HCT116 (cell line): ENCODE measurements at regions not wholly inside any gene's neighbourhood (a gene's known extent, or its start where the extent isn't known, plus 50 kb on each side); places are given as distances from the start of the nearest gene placed in this dataset.

Experiments
- ATAC-seq: fragments of 200-7000 bp; cut with Tn5 transposase; 2 replicates; pipeline ENCODE4 v1.9.1; 2020; ENCODE audit warnings: mild to moderate bottlenecking, moderate library complexity
- BruUV-seq: library from RNA; stranded (reverse); fragments of 400-500 nt; replicated peaks from 2 replicates; lab custom pipeline; 2021; lab: Mats Ljungman, UMichigan
- CTCF ChIA-PET: fragments of 300-600 bp; sonication (Branson Sonifier 250); formaldehyde crosslinking; loops from one replicate; lab custom pipeline; 2021; ENCODE audit warnings: antibody characterized with exemption; lab: Charles Lee
- POLR2A ChIA-PET: fragments of 300-600, 350-600 bp; sonication (Branson Sonifier 250); formaldehyde crosslinking; loops from one replicate; lab custom pipeline; 2021; ENCODE audit warnings: antibody characterized with exemption; lab: Charles Lee
- RAD21 ChIA-PET, 2 experiments: fragments of 300-600 bp; sonication (Branson Sonifier 250); formaldehyde crosslinking; loops; one replicate each; lab custom pipeline; 2023; ENCODE audit warnings: low total read pairs in 2 of 2; ENCODE audit not compliant: uncharacterized antibody in 2 of 2, unreplicated experiment in 2 of 2, low non-redundant PET in 1 of 2; lab: Charles Lee
- DNase-seq: peaks from one replicate; pipeline ENCODE4 v3.0.0-alpha.2; 2010; ENCODE audit warnings: low read depth, low spot score
- H2AFZ ChIP-seq: fragments of 200-600 bp; shearing (Covaris generic), sonication (generic); 2 replicates; pipeline ENCODE4 v1.6.1; 2017; ENCODE audit warnings: low read depth, mixed run types, mixed read lengths, antibody characterized with exemption, low read length; ENCODE audit not compliant: poor library complexity, severe bottlenecking
- H3K27ac ChIP-seq: 2 replicates; pipeline ENCODE4 v1.5.1; 2012; ENCODE audit warnings: low read depth, low read length
- H3K27me3 ChIP-seq: fragments of 200-600 bp; sonication (generic); 2 replicates; pipeline ENCODE4 v1.6.1; 2016; ENCODE audit warnings: mixed run types, low read length, mixed read lengths; ENCODE audit not compliant: insufficient read depth
- H3K36me3 ChIP-seq, 2 experiments: fragments of 200-500 bp in 1 of 2; fragments of 200-600 bp in 1 of 2; sonication (Bioruptor generic) in 1 of 2; sonication (generic) in 1 of 2; 2 replicates each; pipeline versions ENCODE4 v1.5.1 to v1.6.1; 2014 to 2016; ENCODE audit warnings: low read length in 2 of 2, inconsistent platforms in 1 of 2, mixed read lengths in 1 of 2, mixed run types in 1 of 2; ENCODE audit not compliant: insufficient read depth in 2 of 2, control insufficient read depth in 1 of 2
- H3K4me1 ChIP-seq, 2 experiments: fragments of 200-600 bp in 1 of 2; sonication (generic) in 1 of 2; 2 replicates each; pipeline versions ENCODE4 v1.5.1 to v1.6.1; 2012 to 2017; ENCODE audit warnings: low read length in 2 of 2, inconsistent platforms in 1 of 2, mild to moderate bottlenecking in 1 of 2, mixed read lengths in 1 of 2, mixed run types in 1 of 2, moderate library complexity in 1 of 2; ENCODE audit not compliant: insufficient read depth in 2 of 2, control insufficient read depth in 1 of 2
- H3K4me2 ChIP-seq: fragments of 200-600 bp; sonication (generic); 2 replicates; pipeline ENCODE4 v1.6.1; 2017; ENCODE audit warnings: mixed run types, low read length, mixed read lengths
- H3K4me3 ChIP-seq, 2 experiments: fragments of 200-600 bp in 1 of 2; sonication (generic) in 1 of 2; replicated peaks in 1 of 2; 2 replicates each; pipeline ENCODE4 v1.5.1; 2011 to 2016; ENCODE audit warnings: low read length in 2 of 2, control low read depth in 1 of 2, low read depth in 1 of 2, mild to moderate bottlenecking in 1 of 2, mixed read lengths in 1 of 2, mixed run types in 1 of 2
- H3K79me2 ChIP-seq: fragments of 200-600 bp; sonication (generic); 2 replicates; pipeline ENCODE4 v1.6.1; 2017; ENCODE audit warnings: mild to moderate bottlenecking, mixed run types, low read length, moderate library complexity, mixed read lengths; ENCODE audit not compliant: insufficient read depth
- H3K9ac ChIP-seq: fragments of 200-600 bp; sonication (generic); 2 replicates; pipeline ENCODE4 v1.6.1; 2016; ENCODE audit warnings: low read length, mixed read lengths
- H3K9me2 ChIP-seq: fragments of 200-600 bp; sonication (generic), shearing (Covaris generic); 2 replicates; pipeline ENCODE4 v1.6.1; 2017; ENCODE audit warnings: mixed run types, mild to moderate bottlenecking, moderate library complexity; ENCODE audit not compliant: insufficient read depth
- H3K9me3 ChIP-seq, 2 experiments: fragments of 200-500 bp in 1 of 2; fragments of 200-600 bp in 1 of 2; sonication (Bioruptor generic) in 1 of 2; sonication (generic) in 1 of 2; 2 replicates each; pipeline ENCODE4 v1.6.1; 2014 to 2017; ENCODE audit warnings: low read length in 2 of 2, mixed read lengths in 2 of 2, inconsistent platforms in 1 of 2, low read depth in 1 of 2, mild to moderate bottlenecking in 1 of 2, mixed run types in 1 of 2, moderate library complexity in 1 of 2; ENCODE audit not compliant: control insufficient read depth in 1 of 2, insufficient read depth in 1 of 2
- H4K20me1 ChIP-seq: fragments of 200-600 bp; sonication (generic), shearing (Covaris generic); 2 replicates; pipeline ENCODE4 v1.6.1; 2017; ENCODE audit warnings: mixed run types, mild to moderate bottlenecking, moderate library complexity; ENCODE audit not compliant: insufficient read depth
- ATF3 ChIP-seq: IDR thresholded peaks from 2 replicates; pipeline ENCODE4 v1.6.1; 2012
- CBX3 ChIP-seq: IDR thresholded peaks from 2 replicates; pipeline ENCODE4 v1.6.1; 2012; ENCODE audit warnings: low read depth
- CEBPB ChIP-seq: IDR thresholded peaks from 2 replicates; pipeline ENCODE4 v1.6.1; 2012; ENCODE audit warnings: low read depth
- CTCF ChIP-seq, 3 experiments: fragments of 200-600 bp in 1 of 3; sonication (generic) in 1 of 3; IDR thresholded peaks in 2 of 3; conservative IDR thresholded peaks in 1 of 3; 2 replicates each; pipeline ENCODE4 v1.5.1; 2012 to 2017; ENCODE audit warnings: low read depth in 2 of 3, low read length in 2 of 3, antibody characterized with exemption in 1 of 3, borderline replicate concordance in 1 of 3, control low read depth in 1 of 3, mild to moderate bottlenecking in 1 of 3, mixed read lengths in 1 of 3, mixed run types in 1 of 3, moderate library complexity in 1 of 3; ENCODE audit not compliant: insufficient read depth in 1 of 3
- ELF1 ChIP-seq: IDR thresholded peaks from 2 replicates; pipeline ENCODE4 v1.6.1; 2012; ENCODE audit warnings: low read depth, borderline replicate concordance
- EZH2phosphoT487 ChIP-seq: fragments of 200-600 bp; IDR thresholded peaks from 2 replicates; pipeline ENCODE4 v1.6.1; 2018; ENCODE audit warnings: antibody characterized with exemption, borderline replicate concordance
- JUND ChIP-seq: IDR thresholded peaks from 2 replicates; pipeline ENCODE4 v1.6.1; 2012
- POLR2A ChIP-seq: IDR thresholded peaks from 2 replicates; pipeline ENCODE4 v1.7.0; 2011; ENCODE audit warnings: borderline replicate concordance; ENCODE audit not compliant: insufficient read depth, insufficient read length; ENCODE audit errors: extremely low read depth
- POLR2AphosphoS5 ChIP-seq: IDR thresholded peaks from 2 replicates; pipeline ENCODE4 v1.6.1; 2011; ENCODE audit warnings: mild to moderate bottlenecking, low read depth, low read length, moderate library complexity
- RAD21 ChIP-seq: IDR thresholded peaks from 2 replicates; pipeline ENCODE4 v1.6.1; 2012; ENCODE audit warnings: low read depth, mild to moderate bottlenecking
- SIN3A ChIP-seq: IDR thresholded peaks from 2 replicates; pipeline ENCODE4 v1.6.1; 2012; ENCODE audit warnings: low read depth
- SP1 ChIP-seq: IDR thresholded peaks from 2 replicates; pipeline ENCODE4 v1.6.1; 2012; ENCODE audit warnings: low read depth
- SRF ChIP-seq: IDR thresholded peaks from 2 replicates; pipeline ENCODE4 v1.6.1; 2012; ENCODE audit warnings: low read depth
- TCF7L2 ChIP-seq: IDR thresholded peaks from 2 replicates; pipeline ENCODE4 v1.7.0; 2011; ENCODE audit warnings: borderline replicate concordance, inconsistent platforms; ENCODE audit not compliant: insufficient read depth, insufficient read length; ENCODE audit errors: extremely low read depth
- YY1 ChIP-seq: IDR thresholded peaks from 2 replicates; pipeline ENCODE4 v1.6.1; 2011; ENCODE audit warnings: low read length, low read depth, moderate library complexity, mild to moderate bottlenecking; ENCODE audit not compliant: insufficient replicate concordance; ENCODE audit errors: extremely low read depth
- ZBTB33 ChIP-seq: IDR thresholded peaks from 2 replicates; pipeline ENCODE4 v1.6.1; 2011; ENCODE audit warnings: mild to moderate bottlenecking, low read length, moderate library complexity; ENCODE audit not compliant: insufficient replicate concordance; ENCODE audit errors: extremely low read depth
- ZFX ChIP-seq: fragments of 450-650 bp; IDR thresholded peaks from 2 replicates; pipeline ENCODE4 v1.6.1; 2017
- ZNF274 ChIP-seq: fragments of 200-500 bp; sonication (Bioruptor generic); IDR thresholded peaks from 2 replicates; pipeline ENCODE4 v1.6.1; 2014; ENCODE audit warnings: mild to moderate bottlenecking, low read depth, low read length, inconsistent platforms
- intact Hi-C: fragments of 100-400 bp; cut with micrococcal nuclease; formaldehyde crosslinking; loops from 2 replicates; pipeline ENCODE4 v1.10.0; 2022

- no TSS peak for BruUV-seq
- intact Hi-C loops = no loop called here
- Histone ChIP-seq H3K79me2 (no peaks in the 10 kb centered on the region), H2AFZ (no peak overlapping the region), H3K27me3 (no peaks in the 10 kb centered on the region), H3K4me1 (peaks cover 0 to 5% of the 10 kb centered on the region in 2 experiments; a peak in 1 of 4 replicates), H3K9me3 (no peaks in the 10 kb centered on the region), H3K4me3 (no peak overlapping the region), H4K20me1 (no peaks in the 10 kb centered on the region), H3K27ac (no peak overlapping the region), H3K9ac (no peak overlapping the region), H3K9me2 (no peaks in the 10 kb centered on the region), H3K36me3 (no peaks in the 10 kb centered on the region), H3K4me2 (no peak overlapping the region)
- no peak for ATAC-seq
- no peak for TF ChIP-seq CBX3
- TF ChIP-seq CTCF (IDR thresholded peaks at IDR 0.05 in 2 of 3, conservative IDR thresholded peaks at IDR 0.05 in 1 of 3; ENCODE audit: borderline replicate concordance in 1 of 3, insufficient read depth in 1 of 3, low read depth in 2 of 3, low read length in 2 of 3) = no peak
- TF ChIP-seq ELF1 = no peak
- no peak for TF ChIP-seq JUND
- no peak for TF ChIP-seq TCF7L2
- TF ChIP-seq EZH2phosphoT487 = no peak
- no peak for TF ChIP-seq SP1
- no peak for TF ChIP-seq POLR2A
- TF ChIP-seq ZNF274 = no peak
- no peak for TF ChIP-seq ZBTB33
- TF ChIP-seq SIN3A = no peak
- no peak for TF ChIP-seq YY1
- no peak for TF ChIP-seq POLR2AphosphoS5
- no peak for TF ChIP-seq SRF
- TF ChIP-seq RAD21 = no peak
- TF ChIP-seq ATF3 = no peak
- TF ChIP-seq CEBPB = no peak
- no peak for TF ChIP-seq ZFX
- ChIA-PET CTCF (no interaction called here), POLR2A (no interaction called here), RAD21 (no interaction called here)
- DNase-seq = no peak
Observed at GRCh38 chr1:216902669-216903381, 179.6 kb upstream of the ESRRG start.
